Stimulated activated CD8-positive, alpha-beta memory T cell treated with anti-CD3 and anti-CD28 coated beads, Interleukin-2, amount 100 ng/mL, for 48 hours (primary cell): ENCODE measurements at regions not wholly inside any gene's neighbourhood (a gene's known extent, or its start where the extent isn't known, plus 50 kb on each side); places are given as distances from the start of the nearest gene placed in this dataset.
"Not testable (repeated sequence)": the region's sequence is repeated elsewhere in the genome, so short reads cannot be mapped to it uniquely, and the experiment has no call there.

Experiments
- DNase-seq, 2 donors: peaks; one replicate each; pipeline ENCODE4 v3.0.0-alpha.2; 2020; ENCODE audit warnings: low read depth in 2 of 2

DNA sequence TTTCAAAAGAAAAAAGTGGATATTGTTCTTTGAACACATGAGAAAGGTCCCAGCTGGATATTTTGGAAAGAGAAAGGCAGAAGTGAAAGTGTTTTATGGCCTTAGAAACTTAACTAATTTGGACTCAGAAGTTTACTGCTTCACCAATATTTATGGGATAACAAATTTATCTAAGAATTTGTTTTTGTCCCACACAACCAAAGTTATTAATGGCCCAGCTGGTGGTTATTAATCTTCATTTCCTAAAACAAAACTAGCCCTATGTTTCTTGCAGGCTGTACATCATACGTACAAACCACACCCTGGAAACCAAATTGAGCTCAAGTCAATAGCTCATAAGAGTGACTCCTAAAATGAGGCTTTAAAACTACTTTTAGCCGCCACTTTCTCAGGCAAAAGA lies 372.9 kb upstream of the LMCD1 start:
- no peak for DNase-seq

DNA sequence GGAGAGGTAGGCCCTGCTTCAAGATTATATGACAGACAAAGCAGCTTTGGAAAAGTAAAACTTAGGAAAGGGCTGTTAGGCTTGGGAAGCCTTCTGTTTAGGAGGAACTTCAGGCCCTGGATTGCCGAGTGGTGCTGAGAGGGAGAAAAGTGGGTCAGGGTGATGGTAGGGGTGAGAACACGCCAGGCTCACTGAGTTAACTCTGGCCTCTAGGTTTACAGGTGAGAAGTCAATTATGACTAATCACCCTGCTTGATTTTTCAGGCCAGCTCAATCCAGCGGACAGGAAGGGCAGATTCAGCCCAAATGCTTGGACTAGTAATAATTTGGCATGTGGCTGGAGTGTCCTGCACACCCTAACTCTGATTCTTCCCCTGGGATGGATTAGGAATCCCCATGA lies 365.1 kb upstream of the LMCD1 start:
- DNase-seq, result no peak

DNA sequence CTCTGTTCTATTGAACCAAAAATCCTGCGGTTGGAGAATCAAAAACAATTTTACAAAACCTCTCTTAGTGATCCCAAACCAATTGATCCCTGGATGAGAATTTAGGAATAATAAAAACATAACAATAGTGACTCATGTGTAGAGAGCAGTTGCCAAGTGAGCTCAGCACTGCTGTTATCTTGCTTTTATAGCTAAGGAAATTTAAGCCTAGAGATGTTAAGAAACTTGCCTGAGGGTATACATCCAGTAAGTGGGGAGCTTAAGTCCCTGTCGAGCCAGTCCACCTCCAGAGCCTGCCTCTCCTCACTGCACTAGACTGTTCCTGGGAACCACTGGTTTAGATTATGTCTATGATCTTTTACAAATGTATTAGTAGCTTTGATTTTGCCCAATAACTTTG lies 358.4 kb upstream of the LMCD1 start:
- no peak for DNase-seq

DNA sequence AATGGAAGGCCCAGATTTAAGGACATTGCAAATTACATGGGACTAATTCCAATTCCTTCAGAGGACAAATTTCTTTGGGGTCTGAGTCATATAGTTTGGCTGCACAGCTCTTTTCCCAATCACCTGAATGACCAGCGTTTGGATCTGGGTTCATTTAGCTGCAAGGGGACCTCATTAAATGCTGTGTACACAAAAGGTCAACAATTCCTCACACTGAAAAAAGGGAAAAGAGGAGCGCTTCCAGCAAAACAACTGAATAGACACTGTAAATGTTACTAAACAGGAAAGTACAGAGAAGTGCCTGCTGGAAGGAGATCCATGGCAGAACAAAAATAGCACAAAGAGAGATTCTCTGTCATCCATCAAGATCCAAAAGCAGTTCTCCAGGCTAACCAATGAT lies 356.0 kb upstream of the LMCD1 start:
- DNase-seq, result no peak

DNA sequence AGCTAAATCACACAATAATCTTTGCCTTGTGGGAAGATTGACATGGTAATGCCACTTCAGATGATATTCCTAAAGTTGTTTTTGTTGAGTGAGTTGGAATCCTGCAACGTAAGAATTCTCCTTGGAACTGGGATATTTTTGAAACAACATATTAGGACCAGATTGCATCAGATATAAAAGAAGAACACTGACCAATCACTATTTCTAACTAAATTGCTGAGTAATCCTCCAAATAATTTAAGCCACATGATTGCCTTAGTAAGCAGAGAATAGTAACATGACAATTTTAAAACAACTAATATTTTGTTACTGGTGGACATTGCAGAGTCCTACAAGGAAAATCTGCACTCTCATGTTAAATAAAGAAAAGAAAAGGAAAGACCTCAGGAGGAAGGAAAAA lies 353.9 kb upstream of the LMCD1 start:
- no peak for DNase-seq

DNA sequence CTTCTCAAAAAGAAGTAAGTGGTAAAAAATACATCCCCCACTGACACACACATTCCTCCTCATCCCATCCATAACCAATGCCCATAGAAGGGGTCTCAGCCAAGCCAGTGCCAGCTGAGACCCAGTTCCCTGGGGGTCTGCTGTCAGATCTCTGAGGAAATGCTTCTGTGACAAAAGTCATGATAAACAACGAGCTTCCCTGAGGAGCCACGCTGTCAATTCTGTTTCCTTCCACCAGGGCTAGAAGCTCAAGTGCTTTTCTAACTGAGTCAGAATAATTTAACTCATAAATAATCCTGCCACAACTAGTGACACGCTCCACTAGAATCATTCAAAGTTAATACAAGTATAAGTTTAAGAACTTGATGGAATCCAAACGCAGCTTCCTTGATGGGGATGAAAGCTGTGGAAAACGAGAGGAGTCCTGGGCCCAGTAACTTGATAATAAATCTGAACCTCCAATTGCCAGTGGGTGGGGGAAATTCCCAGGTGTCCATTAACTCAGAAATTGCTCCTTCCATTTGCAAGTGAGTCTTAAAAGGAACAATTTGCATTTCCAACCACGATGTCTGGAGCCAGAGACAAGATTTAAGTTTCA lies 348.7 kb upstream of the LMCD1 start:
- no peak for DNase-seq

DNA sequence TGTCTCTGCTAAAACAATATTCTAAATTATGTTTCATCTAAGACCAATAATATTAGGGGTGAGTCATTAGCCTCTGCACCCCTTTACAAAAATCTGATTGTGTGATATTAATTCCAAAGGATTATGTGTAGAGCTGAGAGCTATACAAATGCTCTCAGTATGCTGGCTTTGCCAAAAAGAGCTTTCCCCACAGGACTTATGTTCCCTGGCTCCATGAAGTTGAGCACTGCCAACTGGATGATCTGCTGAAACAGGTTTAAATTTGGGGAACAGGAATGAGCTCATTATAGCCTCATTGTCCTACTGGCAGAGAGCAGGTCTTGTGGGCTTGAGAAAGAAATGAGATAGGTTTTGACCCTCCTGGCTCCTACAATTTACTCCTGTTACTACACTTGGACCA lies 347.8 kb upstream of the LMCD1 start:
- DNase-seq, result no peak

DNA sequence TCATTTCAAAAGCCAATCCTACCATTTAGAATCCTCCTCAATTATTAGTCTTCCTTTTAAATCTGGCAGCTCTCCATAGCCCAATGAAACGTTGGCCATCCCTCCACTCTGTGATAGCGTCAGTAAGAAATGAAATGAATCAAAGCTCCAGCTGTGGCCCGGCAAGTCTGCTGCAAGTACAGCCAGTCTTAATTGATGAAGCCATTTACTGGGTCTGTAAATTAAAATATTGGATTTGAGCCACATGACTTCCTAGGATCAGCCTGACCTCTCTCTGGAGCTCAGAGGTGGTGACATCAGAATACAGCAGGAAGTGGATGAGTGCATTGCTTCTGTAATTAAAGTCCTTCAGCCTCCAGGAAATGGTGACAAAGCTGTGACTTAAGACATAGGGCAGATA lies 347.0 kb upstream of the LMCD1 start:
- DNase-seq, result no peak

DNA sequence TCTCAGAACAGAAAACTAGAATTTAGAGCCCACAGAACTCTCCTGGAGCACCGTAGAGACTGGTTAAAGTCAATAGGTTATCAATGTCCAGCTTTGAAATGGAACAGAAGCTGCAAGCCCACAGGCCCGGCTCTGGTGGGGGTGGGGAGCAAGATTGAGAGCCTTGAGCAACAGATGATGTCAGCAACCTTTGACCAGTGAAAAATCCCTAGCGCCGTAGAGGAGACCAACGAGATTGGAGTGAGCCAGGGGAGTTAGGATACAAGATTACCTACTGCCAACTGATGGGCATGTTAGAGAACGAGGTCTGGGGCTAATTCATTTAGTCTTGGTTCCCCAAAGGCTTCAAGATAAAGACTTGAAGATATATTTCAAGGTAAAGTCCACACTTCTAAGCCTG lies 345.5 kb upstream of the LMCD1 start:
- no peak for DNase-seq

DNA sequence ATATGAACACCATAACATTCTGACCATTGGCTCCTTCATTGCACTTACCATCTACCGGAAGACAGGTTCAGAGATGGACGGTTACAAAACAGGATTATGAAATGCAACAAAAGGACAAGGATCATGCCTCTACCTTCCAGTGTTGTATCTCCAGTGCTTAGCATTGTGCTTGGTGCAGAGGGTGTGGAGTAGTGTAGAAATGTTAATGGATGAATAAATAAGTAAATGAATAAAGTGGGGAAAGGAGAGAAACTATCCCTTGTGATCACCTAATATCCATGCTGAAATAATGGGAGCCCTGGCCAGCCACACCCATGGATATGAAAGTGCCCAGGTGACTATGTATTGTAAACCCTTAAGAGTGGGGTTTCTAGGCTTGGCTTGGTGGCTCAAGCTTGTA lies 344.8 kb upstream of the LMCD1 start:
- no peak for DNase-seq

DNA sequence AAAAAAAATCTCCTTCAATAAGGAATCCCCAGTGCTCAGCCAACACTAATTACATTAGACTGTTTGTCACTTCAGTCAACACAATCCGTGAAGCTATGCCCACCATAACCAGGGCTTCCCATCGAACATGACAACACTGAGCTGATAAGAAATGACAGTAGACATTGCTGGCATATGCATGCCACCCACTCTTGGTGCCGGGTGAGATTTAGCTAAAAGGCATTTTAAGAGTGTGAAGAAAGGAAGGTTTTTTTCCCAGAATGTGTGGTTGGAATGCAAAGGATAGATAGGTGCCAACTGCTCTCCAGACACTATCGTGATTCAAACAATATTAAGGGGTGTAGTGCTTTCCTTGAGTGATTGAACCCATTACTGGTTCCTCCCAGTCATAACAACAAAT lies 344.0 kb upstream of the LMCD1 start:
- DNase-seq, result no peak

DNA sequence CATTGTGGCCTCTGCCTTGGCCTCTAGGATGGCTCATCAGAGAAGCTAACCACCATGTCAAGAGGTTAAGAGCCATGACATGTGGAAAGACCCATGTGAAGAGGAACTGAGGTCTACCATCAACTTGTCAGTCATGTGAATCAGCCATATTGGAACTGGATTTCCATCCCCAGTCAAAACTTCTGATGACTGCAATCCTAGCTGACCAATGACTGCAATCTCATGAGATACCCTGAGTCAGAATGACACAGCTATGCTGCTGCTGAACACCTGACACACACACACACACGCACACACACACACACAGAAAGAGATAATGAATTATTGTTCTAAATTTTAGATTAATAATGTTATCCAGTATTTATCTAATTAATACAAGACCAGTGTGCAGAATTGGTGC lies 337.5 kb upstream of the LMCD1 start:
- no peak for DNase-seq

DNA sequence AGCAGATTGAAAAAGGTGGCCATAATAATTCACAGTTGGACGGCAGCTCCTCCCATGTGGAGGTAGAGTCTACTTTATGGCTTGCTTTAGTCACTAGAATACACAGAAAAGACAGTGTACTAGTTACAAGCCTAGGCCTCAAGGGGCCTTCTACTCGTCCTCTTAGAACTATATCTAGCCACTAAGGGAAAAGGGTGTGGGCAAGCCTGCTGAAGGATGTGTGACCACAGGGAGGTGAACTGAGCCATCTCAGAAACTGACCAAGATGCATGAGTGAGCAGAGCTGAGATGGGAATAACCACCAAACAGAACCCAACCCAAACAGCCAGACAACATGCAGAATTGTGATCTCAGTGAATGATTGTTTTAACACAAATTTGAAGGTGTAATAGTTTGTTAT lies 335.6 kb upstream of the LMCD1 start:
- DNase-seq, result no peak

DNA sequence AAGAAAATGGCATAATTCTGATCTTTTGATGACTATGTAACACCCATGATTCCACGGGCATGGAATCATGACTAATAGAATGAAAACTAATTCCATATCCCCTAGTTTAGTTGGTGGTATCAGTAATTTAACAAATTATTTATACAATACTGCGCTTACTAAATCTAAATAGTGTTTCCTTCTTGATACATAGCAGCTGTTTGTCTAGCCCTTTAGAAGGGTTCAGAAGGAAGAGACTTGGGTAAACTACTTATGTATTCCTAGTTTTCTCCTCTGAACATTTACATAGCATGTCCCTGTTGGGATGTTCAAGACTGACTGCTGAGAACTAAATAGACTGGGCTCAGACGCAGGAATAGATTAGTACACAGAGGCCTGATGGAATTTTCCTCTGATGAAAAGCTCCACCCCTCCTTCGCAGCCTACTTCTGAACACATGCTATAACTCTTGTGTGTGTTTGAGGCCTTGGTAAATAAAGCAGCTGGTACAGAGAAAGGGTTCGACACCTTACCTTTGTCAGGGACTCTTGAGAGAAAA lies 330.6 kb upstream of the LMCD1 start:
- no peak for DNase-seq

DNA sequence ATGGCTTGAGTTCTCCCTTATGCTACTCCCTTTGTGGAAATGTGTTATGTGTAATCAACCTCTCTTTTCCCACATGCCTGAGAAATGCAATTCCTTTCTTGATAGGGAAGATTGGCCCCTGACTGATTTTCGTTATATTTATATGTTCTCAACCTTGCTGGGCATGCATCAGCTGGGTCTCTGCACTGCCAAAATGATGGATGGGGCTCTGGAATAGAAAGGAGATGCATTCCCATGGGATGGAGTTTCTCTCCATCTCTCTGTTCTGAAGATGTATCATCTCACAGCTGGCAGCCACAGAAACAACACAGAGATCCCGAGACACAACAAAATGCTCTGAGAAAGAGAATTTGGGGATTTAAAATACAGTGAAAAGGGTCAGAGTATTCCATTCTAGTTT lies 327.7 kb upstream of the LMCD1 start:
- DNase-seq, result no peak

DNA sequence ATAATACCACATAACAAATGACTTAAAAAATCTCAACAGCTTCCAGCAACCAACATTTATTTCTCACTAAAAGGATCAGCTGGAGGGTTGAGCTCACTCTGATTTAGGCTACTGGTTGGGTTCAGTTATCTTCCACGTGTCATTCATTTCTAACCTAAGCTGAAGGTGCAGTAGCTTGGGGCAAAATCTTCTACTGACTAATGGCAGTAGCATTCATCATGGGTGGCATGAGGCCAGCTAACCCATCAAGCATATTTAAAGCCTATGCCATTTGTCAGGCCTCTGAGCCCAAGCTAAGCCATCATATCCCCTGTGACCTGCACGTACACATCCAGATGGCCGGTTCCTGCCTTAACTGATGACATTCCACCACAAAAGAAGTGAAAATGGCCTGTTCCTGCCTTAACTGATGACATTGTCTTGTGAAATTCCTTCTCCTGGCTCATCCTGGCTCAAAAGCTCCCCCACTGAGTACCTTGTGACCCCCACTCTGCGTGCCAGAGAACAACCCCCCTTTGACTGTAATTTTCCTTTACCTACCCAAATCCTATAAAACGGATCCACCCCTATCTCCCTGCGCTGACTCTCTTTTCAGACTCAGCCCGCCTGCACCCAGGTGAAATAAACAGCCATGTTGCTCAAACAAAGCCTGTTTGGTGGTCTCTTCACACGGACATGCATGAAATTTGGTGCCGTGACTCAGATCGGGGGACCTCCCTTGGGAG lies 324.7 kb upstream of the LMCD1 start:
- DNase-seq, result not testable (repeated sequence)

DNA sequence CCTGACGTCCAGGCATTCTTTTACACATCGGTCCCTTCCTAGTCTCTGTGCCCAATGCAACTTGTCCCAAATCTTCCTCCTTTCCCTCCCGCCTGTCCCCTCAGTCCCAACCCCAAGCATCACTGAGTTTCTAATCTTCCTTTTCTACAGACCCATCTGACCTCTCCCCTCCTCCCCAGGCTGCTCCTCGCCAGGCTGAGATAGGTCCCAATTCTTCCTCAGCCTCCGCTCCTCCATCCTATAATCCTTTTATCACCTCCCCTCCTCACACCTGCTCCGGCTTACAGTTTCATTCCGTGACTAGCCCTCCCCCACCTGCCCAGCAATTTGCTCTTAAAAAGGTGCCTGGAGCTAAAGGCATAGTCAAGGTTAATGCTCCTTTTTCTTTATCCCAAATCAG lies 323.1 kb upstream of the LMCD1 start:
- DNase-seq, result not testable (repeated sequence)

DNA sequence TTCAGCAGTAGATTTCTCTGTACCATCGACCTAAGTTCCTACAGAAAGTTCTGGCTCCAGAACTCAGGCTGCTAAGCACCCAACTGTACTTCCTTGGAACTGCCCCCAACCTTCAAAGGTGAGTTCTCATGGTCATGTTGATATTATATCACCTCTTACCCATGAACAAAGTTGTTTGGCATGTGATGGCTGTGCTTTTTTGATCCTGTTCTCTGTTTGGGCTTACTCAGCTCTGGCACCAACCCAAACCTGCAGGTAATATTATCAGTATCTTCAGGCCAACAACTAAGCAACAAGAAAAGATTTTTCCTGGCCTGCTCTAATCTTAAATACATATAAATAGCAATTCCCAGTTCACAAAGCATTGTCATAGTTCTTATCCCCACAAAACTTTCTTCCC lies 318.7 kb upstream of the LMCD1 start:
- DNase-seq, result no peak

DNA sequence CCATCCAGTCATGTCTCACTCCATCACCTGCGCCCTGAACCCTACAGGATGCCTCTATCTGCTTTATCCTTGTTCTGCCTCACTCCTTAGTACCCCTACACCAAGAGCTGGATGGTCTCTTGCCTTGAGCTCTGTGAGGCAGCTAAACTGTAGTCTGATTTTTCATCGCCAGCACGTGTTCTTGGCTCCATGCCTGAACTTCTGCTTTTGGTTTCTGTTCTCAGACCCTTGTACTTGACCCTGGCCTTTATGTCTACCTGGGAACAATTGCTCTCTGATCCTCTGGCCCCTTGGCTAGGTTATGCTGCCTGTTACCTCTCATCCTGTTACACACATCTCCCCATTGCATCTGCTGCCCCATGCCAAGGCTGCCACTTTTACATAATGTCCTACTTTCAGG lies 318.0 kb upstream of the LMCD1 start:
- no peak for DNase-seq

DNA sequence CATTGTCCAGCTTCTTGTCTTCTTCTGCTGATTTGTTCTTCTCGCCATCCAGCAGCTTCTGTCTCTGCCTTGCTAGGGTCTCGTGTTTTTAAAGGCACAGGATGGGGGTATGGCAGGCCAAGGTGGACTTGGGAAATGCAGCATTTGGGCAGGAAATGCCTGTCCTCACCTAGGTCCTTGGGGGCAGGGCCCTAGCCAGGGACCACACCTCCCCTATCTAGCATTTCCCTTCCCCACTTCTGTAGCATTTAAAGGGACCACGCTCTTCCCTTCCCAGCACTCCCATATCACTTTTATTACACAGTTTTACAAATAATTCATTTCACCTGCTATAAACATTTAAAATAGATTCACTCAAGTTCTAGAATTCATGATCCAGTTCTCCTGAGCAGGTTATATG lies 315.4 kb upstream of the LMCD1 start:
- DNase-seq, result no peak

DNA sequence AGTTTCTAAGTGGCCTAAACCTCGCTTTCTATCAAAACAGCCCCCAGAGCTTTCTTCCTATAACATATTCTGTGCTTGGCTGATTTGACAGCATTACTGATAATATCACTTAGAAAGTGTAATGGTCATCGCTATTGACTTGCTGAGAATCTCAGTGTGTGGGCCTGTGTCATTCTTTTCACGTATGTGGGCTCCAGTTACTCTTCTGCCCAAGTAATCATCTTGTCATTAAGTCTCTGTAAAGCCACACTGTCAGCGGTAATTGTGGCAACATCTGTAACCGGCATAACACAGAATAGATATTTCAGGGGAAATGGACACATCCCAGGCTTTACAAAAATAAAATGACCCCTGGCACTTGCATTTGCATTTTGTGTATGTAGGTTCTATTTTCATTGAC lies 313.6 kb upstream of the LMCD1 start:
- no peak for DNase-seq

DNA sequence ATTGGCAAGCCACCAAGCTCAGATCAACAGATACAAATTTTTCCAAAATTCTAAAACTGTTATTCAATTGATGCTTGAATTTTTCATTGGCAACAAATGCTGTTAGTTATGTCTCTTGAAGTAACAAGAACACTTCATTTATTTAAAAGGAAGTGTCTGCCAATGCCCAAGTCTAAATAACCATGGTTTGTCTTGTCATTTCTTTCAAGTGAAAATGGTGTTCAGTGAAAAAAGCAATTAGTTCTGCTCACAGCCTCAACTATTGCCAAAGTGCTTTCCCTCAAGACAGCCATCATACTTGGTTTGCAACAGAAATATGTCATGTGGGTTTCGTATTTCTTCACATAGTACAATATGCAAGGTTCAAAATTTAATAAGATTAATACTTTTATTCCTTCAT lies 312.6 kb upstream of the LMCD1 start:
- DNase-seq, result no peak

DNA sequence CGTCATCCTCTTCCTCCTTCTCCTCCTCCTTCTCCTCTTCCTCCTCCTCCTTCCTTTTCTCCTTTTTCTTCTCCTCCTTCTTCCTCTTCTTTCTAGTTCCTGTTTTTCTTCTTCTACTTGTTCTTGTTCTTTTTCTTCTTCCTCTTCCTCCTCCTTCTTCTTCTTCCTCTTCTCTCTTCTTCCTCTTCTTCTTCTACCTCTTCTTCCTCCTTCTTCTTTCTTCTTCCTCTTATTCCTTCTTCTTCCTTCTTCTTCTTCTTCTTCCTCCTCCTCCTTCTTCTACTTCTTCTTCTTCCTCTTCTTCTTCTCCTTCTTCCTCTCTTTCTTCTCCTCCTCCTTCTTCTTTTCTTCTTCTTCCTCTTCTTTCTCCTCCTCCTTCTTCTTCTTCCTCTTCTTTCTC lies 310.2 kb upstream of the LMCD1 start:
- no peak for DNase-seq

DNA sequence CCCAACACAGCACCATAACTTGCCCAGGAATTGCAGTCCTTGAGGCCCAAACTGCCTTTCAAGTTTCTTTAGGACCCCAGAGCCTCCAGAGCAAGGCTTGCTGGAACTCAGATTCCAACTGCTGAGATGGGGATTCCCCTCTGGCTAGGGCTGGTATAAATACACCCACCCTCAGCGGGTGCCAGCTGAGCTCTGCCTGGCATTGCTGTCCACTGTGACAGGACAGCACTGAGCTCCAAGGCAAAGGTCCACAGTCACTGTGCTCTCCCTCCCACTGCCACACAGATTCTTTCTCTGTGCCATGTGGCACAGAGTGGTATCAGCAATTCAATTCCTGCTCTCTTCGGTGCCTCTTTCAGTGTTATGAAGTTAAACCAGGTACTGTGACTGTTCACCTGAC lies 304.2 kb upstream of the LMCD1 start:
- DNase-seq, result no peak
